ENCODE measurements at regions not wholly inside any gene's neighbourhood (a gene's known extent, or its start where the extent isn't known, plus 50 kb on each side); places are given as distances from the start of the nearest gene placed in this dataset.
"Not testable (repeated sequence)": the region's sequence is repeated elsewhere in the genome, so short reads cannot be mapped to it uniquely, and the experiment has no call there.

- DNase-seq (ENCODE audit: low spot score) = no peak
- intact Hi-C loops (cut with DNase I) = no loop called here
- ATAC-seq = no peak
Observed at GRCh38 chr10:130711072-130711471, 574.9 kb downstream of the GLRX3 start.

- no peak for ATAC-seq
- no peak for DNase-seq (ENCODE audit: low spot score)
- intact Hi-C loops (cut with DNase I) = no loop called here
Observed at GRCh38 chr10:130713135-130713534, 576.9 kb downstream of the GLRX3 start.

GRCh38 chr10:130713731-130714130, 577.5 kb downstream of the GLRX3 start:
- intact Hi-C loops (cut with DNase I) = no loop called here
- ATAC-seq (no peak), DNase-seq (ENCODE audit: low spot score) (no peak)

GRCh38 chr10:130714742-130715467, 578.7 kb downstream of the GLRX3 start:
- DNase-seq (ENCODE audit: low spot score) (no peak), ATAC-seq (no peak)
- intact Hi-C loops (cut with DNase I) = no loop called here

GRCh38 chr10:130715686-130716670, 579.8 kb downstream of the GLRX3 start:
- no peak for DNase-seq (ENCODE audit: low spot score)
- intact Hi-C loops (cut with DNase I) = no loop called here
- ATAC-seq = no peak

DNA sequence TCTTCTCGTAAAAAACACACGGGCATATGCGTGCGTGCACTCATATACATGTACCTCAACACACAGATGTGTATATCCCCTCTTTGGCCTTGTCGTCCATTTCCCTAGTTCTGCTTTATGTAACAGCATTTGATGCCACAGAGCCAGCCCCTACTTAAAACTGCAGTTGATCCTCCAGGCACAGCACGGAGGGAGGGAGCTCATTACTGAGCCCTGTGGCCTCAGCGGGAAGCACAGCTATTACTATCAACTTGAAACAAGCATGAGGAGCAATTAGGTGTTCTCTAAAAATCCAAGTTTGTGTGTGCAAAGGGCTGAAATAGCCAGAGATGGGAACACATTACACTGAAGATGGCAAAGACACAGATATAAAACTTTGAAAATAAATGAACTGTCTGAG, 580.9 kb downstream of the GLRX3 start:
- intact Hi-C loops (cut with DNase I) = no loop called here
- ATAC-seq (no peak), DNase-seq (ENCODE audit: low spot score) (no peak)

- intact Hi-C loops (cut with DNase I) = loop anchor here (1.0 kb wide), 1 partner anchor 23 kb away; no protein-coding TSS in a partner anchor
- DNase-seq (ENCODE audit: low spot score); ATAC-seq: not testable (repeated sequence)
Observed at GRCh38 chr10:130718744-130719447, 582.7 kb downstream of the GLRX3 start.

- intact Hi-C loops (cut with DNase I) = loop anchor here (1.0 kb wide), 1 partner anchor 23 kb away; no protein-coding TSS in a partner anchor
- DNase-seq (ENCODE audit: low spot score) (no peak), ATAC-seq (no peak)
Observed at GRCh38 chr10:130719448-130719752, 583.2 kb downstream of the GLRX3 start.

- intact Hi-C loops (cut with DNase I) = no loop called here
- ATAC-seq (no peak), DNase-seq (ENCODE audit: low spot score) (no peak)
Observed at GRCh38 chr10:130720235-130720634, 584.0 kb downstream of the GLRX3 start.

DNA sequence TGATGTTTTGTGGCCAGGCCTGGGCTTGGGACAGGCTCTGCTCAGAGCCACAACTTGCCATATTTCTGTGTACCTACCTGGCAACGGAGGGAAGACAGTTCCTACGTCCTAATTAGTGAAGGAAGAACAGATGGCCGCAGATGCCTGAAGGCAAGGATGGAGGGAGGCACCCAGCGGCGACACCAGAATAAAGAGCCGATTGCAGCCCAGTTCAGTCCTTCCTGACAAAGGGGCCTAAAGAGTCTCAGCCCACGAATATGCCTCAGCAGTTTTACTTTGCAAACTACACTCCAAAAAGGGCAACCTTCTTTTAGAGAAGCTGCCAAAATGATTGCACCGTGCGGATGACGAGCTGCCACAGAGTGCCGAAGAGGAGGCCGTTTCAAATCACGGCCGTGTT, 585.8 kb downstream of the GLRX3 start:
- ATAC-seq (no peak), DNase-seq (ENCODE audit: low spot score) (no peak)
- intact Hi-C loops (cut with DNase I) = no loop called here

GRCh38 chr10:130723704-130724103, 587.5 kb downstream of the GLRX3 start:
- DNase-seq (ENCODE audit: low spot score) (no peak), ATAC-seq (no peak)
- intact Hi-C loops (cut with DNase I) = no loop called here

GRCh38 chr10:130725474-130725970, 586.0 kb downstream of the TCERG1L start:
- ATAC-seq (no peak), DNase-seq (ENCODE audit: low spot score) (no peak)
- intact Hi-C loops (cut with DNase I) = no loop called here

- intact Hi-C loops (cut with DNase I) = no loop called here
- DNase-seq (ENCODE audit: low spot score) = no peak
- ATAC-seq = no peak
Observed at GRCh38 chr10:130726996-130727725, 584.4 kb downstream of the TCERG1L start.

DNA sequence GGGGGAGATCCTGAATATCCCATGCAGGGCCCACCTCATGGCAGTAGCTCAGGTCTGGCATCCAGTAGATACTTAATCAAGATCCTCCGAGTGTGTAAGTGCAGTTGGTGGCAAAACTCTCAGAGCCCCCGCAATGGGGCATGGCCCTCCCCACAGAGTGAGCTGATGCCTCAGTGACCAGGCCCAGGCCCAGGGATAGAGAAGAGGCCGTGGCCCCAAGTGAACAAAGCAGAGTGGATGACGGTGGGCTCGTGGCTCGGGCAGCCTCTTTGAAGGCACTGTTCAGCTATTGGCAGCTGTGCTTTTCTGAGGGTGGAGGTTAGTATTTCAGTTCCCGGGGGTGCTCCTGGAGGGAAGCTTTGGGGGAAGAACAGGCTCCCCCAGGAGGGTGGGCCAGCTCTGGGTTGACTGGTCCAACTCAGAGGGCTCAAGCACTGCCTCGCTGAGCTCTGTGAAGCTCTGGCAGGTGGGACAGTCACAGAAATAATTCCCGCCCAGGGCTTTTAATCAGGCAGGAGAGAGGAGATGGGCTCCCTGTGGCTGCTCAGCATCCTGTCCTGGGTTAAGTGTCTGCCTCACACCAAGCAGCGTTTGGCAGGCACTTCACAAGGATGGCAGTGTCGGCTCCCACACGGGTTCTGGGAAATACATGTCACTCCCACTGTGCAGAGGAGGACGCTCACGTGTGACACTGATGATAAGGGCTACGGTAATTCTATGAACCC, 583.6 kb downstream of the TCERG1L start:
- no peak for DNase-seq (ENCODE audit: low spot score)
- ATAC-seq = no peak
- intact Hi-C loops (cut with DNase I) = no loop called here

GRCh38 chr10:130728531-130729215, 582.8 kb downstream of the TCERG1L start:
- intact Hi-C loops (cut with DNase I) = no loop called here
- no peak for DNase-seq (ENCODE audit: low spot score)
- ATAC-seq = no peak

DNA sequence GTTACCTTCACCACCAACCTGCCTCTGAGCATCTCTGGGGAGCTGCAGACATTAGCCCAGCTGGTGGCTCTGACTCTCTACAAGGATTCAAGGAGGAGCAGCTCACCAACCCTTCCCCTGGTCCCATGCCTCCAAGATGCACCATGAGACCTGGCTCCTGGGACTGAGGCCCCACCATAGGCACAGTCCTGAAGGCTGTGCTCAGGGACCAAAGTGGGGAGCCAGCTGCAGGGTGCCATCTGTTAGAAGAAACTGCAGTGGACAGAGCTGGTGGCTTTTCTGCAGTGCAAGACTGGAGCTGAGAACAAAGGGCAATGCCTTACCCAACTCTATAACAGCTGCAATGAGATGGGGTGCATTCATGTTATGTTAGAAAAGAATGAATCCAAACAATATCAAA, 581.6 kb downstream of the TCERG1L start:
- ATAC-seq = no peak
- intact Hi-C loops (cut with DNase I) = no loop called here
- no peak for DNase-seq (ENCODE audit: low spot score)

- no peak for DNase-seq (ENCODE audit: low spot score)
- intact Hi-C loops (cut with DNase I) = no loop called here
- ATAC-seq = no peak
Observed at GRCh38 chr10:130737186-130737585, 574.3 kb downstream of the TCERG1L start.

DNA sequence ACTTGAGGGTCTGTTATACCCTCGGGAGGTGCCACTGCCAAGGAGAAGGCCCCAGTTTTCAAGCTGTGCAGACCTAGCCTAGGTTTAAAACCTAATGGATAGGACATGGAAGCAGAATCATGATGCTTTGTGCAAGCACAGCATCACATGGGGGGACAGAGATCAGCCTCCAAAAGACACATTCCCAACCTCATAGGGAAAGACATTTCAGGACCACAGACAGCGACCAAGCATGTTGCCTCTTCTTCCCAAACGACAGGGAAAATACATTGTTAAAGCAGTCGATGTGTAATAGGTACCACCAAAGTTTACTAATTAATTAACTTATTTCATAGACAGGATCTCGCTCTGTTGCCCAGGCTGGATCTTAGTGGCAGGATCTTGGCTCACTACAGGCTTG, 573.9 kb downstream of the TCERG1L start:
- intact Hi-C loops (cut with DNase I) = no loop called here
- DNase-seq (ENCODE audit: low spot score) = peak; percentile 27
- no peak for ATAC-seq
